ENCODE measurements at regions not wholly inside any gene's neighbourhood (a gene's known extent, or its start where the extent isn't known, plus 50 kb on each side); places are given as distances from the start of the nearest gene placed in this dataset.

DNA sequence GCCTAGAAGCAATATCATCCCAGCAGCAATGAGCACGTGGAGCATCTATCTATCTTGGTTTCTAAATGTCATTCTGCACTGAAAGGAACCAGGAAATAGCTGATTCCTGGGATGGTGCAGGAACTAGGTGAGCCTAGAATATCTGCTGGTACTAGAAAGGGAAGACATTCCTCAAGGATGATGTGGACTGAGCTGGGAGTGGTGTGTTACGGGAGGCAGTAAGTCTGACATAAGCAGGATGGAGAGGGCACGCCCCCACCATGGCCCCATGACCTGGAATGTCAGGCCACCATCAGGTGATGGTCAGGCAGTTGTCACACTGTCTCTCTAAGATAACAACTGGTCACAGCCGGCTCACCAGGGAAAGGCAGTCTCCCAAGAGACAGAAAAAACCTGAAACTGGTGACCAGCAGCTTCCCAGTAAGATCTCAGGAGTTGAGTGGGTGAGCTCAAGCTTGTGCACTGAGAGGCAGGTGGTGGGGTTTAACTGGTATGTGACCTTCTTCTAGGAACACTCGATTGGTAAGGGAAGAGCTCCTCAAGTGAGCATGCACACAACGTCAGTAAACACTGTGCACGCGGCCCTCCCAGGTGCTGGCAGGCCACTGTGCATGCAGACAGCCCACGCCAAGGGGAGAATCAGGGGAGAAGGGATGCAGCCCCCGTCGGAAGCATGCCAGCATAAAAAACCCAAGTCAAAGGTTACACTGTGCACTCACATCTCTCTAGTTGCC lies 148.7 kb downstream of the ADSS2 start:
- TF ChIP-seq, protein P1, sequence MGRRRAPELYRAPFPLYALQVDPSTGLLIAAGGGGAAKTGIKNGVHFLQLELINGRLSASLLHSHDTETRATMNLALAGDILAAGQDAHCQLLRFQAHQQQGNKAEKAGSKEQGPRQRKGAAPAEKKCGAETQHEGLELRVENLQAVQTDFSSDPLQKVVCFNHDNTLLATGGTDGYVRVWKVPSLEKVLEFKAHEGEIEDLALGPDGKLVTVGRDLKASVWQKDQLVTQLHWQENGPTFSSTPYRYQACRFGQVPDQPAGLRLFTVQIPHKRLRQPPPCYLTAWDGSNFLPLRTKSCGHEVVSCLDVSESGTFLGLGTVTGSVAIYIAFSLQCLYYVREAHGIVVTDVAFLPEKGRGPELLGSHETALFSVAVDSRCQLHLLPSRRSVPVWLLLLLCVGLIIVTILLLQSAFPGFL (CRISPR knock-in tag; IDR thresholded peaks at IDR 0.05; ENCODE audit: borderline replicate concordance): no peak
- TF ChIP-seq ZNF423 (CRISPR knock-in tag; IDR thresholded peaks at IDR 0.05) (no peak), JUN (CRISPR knock-in tag; IDR thresholded peaks at IDR 0.05) (no peak), ATF1 (CRISPR knock-in tag; IDR thresholded peaks at IDR 0.05) (no peak), GABPB1 (CRISPR knock-in tag; IDR thresholded peaks at IDR 0.05) (no peak), OVOL2 (CRISPR knock-in tag; IDR thresholded peaks at IDR 0.05; ENCODE audit: borderline replicate concordance) (no peak), NR1H2 (CRISPR knock-in tag; IDR thresholded peaks at IDR 0.05) (no peak), CREB1 (CRISPR knock-in tag; IDR thresholded peaks at IDR 0.05) (no peak), TP53 (CRISPR knock-in tag; IDR thresholded peaks at IDR 0.05) (no peak)
- TF ChIP-seq, protein P2, sequence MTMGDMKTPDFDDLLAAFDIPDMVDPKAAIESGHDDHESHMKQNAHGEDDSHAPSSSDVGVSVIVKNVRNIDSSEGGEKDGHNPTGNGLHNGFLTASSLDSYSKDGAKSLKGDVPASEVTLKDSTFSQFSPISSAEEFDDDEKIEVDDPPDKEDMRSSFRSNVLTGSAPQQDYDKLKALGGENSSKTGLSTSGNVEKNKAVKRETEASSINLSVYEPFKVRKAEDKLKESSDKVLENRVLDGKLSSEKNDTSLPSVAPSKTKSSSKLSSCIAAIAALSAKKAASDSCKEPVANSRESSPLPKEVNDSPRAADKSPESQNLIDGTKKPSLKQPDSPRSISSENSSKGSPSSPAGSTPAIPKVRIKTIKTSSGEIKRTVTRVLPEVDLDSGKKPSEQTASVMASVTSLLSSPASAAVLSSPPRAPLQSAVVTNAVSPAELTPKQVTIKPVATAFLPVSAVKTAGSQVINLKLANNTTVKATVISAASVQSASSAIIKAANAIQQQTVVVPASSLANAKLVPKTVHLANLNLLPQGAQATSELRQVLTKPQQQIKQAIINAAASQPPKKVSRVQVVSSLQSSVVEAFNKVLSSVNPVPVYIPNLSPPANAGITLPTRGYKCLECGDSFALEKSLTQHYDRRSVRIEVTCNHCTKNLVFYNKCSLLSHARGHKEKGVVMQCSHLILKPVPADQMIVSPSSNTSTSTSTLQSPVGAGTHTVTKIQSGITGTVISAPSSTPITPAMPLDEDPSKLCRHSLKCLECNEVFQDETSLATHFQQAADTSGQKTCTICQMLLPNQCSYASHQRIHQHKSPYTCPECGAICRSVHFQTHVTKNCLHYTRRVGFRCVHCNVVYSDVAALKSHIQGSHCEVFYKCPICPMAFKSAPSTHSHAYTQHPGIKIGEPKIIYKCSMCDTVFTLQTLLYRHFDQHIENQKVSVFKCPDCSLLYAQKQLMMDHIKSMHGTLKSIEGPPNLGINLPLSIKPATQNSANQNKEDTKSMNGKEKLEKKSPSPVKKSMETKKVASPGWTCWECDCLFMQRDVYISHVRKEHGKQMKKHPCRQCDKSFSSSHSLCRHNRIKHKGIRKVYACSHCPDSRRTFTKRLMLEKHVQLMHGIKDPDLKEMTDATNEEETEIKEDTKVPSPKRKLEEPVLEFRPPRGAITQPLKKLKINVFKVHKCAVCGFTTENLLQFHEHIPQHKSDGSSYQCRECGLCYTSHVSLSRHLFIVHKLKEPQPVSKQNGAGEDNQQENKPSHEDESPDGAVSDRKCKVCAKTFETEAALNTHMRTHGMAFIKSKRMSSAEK (CRISPR knock-in tag; IDR thresholded peaks at IDR 0.05; ENCODE audit: borderline replicate concordance): no peak
- TF ChIP-seq, protein P3, sequence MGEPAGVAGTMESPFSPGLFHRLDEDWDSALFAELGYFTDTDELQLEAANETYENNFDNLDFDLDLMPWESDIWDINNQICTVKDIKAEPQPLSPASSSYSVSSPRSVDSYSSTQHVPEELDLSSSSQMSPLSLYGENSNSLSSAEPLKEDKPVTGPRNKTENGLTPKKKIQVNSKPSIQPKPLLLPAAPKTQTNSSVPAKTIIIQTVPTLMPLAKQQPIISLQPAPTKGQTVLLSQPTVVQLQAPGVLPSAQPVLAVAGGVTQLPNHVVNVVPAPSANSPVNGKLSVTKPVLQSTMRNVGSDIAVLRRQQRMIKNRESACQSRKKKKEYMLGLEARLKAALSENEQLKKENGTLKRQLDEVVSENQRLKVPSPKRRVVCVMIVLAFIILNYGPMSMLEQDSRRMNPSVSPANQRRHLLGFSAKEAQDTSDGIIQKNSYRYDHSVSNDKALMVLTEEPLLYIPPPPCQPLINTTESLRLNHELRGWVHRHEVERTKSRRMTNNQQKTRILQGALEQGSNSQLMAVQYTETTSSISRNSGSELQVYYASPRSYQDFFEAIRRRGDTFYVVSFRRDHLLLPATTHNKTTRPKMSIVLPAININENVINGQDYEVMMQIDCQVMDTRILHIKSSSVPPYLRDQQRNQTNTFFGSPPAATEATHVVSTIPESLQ (CRISPR knock-in tag; IDR thresholded peaks at IDR 0.05): no peak
- TF ChIP-seq, protein P4, sequence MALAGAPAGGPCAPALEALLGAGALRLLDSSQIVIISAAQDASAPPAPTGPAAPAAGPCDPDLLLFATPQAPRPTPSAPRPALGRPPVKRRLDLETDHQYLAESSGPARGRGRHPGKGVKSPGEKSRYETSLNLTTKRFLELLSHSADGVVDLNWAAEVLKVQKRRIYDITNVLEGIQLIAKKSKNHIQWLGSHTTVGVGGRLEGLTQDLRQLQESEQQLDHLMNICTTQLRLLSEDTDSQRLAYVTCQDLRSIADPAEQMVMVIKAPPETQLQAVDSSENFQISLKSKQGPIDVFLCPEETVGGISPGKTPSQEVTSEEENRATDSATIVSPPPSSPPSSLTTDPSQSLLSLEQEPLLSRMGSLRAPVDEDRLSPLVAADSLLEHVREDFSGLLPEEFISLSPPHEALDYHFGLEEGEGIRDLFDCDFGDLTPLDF (CRISPR knock-in tag; IDR thresholded peaks at IDR 0.05): no peak
- TF ChIP-seq, protein P5, sequence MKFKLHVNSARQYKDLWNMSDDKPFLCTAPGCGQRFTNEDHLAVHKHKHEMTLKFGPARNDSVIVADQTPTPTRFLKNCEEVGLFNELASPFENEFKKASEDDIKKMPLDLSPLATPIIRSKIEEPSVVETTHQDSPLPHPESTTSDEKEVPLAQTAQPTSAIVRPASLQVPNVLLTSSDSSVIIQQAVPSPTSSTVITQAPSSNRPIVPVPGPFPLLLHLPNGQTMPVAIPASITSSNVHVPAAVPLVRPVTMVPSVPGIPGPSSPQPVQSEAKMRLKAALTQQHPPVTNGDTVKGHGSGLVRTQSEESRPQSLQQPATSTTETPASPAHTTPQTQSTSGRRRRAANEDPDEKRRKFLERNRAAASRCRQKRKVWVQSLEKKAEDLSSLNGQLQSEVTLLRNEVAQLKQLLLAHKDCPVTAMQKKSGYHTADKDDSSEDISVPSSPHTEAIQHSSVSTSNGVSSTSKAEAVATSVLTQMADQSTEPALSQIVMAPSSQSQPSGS (CRISPR knock-in tag; IDR thresholded peaks at IDR 0.05; ENCODE audit: borderline replicate concordance, low read depth): no peak
- Mint-ChIP-seq H3K27me3 (ENCODE audit: low read depth) (peaks cover 3% of the 10 kb centered on the region; the same call in 1 of the 2 replicates), H3K9me3 (peaks cover 31% of the 10 kb centered on the region), H3K27ac (no peak overlapping the region), H3K36me3 (peaks cover 23% of the 10 kb centered on the region), H3K4me1 (peaks cover 31% of the 10 kb centered on the region), H3K4me3 (no peak overlapping the region)
- ChIA-PET CTCF (interaction anchor here (1.1 kb wide), 1 partner anchor 9 kb away, joined by 3 read pairs; no protein-coding TSS in a partner anchor), POLR2A (interaction anchor here (0.6 kb wide), 1 partner anchor 1047 kb away, joined by 3 read pairs; the partner anchor contains the start of gene SDCCAG8)
- ATAC-seq (no peak), DNase-seq (ENCODE audit: low spot score) (no peak)

DNA sequence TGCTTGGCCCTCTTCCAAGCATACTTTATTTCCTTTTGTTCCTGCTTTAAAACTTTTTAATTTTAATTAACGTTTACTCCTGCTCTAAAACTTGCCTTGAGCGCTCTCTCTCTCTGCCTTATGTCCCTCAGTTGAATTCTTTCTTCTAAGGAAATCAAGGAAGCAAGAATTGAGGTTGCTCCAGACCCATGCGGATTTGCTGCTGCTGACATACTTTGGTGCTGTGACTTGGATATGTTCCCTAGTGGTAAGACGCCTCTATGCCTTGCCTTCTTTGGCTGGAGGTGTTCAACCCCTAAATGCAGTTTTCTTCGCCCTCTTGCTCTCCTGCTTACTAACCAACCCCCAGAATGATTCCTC lies 148.1 kb downstream of the ADSS2 start:
- Mint-ChIP-seq H3K9me3 (peaks cover 36% of the 10 kb centered on the region), H3K4me1 (peaks cover 31% of the 10 kb centered on the region), H3K27me3 (ENCODE audit: low read depth) (peaks cover 3% of the 10 kb centered on the region; the same call in 1 of the 2 replicates), H3K36me3 (peaks cover 29% of the 10 kb centered on the region), H3K4me3 (no peak overlapping the region), H3K27ac (no peak overlapping the region)
- POLR2A ChIA-PET: no interaction called here
- TF ChIP-seq NR3C1 (CRISPR knock-in tag; conservative IDR thresholded peaks at IDR 0.05; ENCODE audit: low read depth) (no peak), ZNF121 (CRISPR knock-in tag; IDR thresholded peaks at IDR 0.05) (no peak), SMAD4 (CRISPR knock-in tag; IDR thresholded peaks at IDR 0.05) (no peak), ZNF416 (CRISPR knock-in tag; IDR thresholded peaks at IDR 0.05) (no peak), JAZF1 (CRISPR knock-in tag; IDR thresholded peaks at IDR 0.05) (no peak), GABPB1 (CRISPR knock-in tag; IDR thresholded peaks at IDR 0.05) (no peak), TP53 (CRISPR knock-in tag; IDR thresholded peaks at IDR 0.05) (no peak), ELF4 (CRISPR knock-in tag; IDR thresholded peaks at IDR 0.05; ENCODE audit: low read depth) (no peak), SP1 (CRISPR knock-in tag; conservative IDR thresholded peaks at IDR 0.05) (no peak)
- TF ChIP-seq, protein P6, sequence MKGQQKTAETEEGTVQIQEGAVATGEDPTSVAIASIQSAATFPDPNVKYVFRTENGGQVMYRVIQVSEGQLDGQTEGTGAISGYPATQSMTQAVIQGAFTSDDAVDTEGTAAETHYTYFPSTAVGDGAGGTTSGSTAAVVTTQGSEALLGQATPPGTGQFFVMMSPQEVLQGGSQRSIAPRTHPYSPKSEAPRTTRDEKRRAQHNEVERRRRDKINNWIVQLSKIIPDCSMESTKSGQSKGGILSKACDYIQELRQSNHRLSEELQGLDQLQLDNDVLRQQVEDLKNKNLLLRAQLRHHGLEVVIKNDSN (CRISPR knock-in tag; IDR thresholded peaks at IDR 0.05): no peak
- TF ChIP-seq, protein P4 (CRISPR knock-in tag; IDR thresholded peaks at IDR 0.05): no peak
- TF ChIP-seq, protein P7, sequence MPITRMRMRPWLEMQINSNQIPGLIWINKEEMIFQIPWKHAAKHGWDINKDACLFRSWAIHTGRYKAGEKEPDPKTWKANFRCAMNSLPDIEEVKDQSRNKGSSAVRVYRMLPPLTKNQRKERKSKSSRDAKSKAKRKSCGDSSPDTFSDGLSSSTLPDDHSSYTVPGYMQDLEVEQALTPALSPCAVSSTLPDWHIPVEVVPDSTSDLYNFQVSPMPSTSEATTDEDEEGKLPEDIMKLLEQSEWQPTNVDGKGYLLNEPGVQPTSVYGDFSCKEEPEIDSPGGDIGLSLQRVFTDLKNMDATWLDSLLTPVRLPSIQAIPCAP (CRISPR knock-in tag; IDR thresholded peaks at IDR 0.05): no peak
- CTCF ChIA-PET: no interaction called here
- ATAC-seq (no peak), DNase-seq (ENCODE audit: low spot score) (no peak)
